Mesenchymal stem cell (in vitro differentiated cells and primary cell): ENCODE measurements at regions not wholly inside any gene's neighbourhood (a gene's known extent, or its start where the extent isn't known, plus 50 kb on each side); places are given as distances from the start of the nearest gene placed in this dataset.

Experiments
- DNase-seq: peaks from one replicate; pipeline ENCODE4 v3.0.0-alpha.2; 2013
- H2AFZ ChIP-seq: one replicate; pipeline ENCODE4 v1.6.1; 2013; ENCODE audit warnings: low read depth, mild to moderate bottlenecking, control low read depth, inconsistent platforms, low read length, moderate library complexity
- H2AK5ac ChIP-seq: 2 replicates; pipeline ENCODE4 v1.6.1; 2013; ENCODE audit warnings: low read length, moderate library complexity, mild to moderate bottlenecking, inconsistent platforms; ENCODE audit not compliant: severe bottlenecking
- H2BK120ac ChIP-seq: one replicate; pipeline ENCODE4 v1.6.1; 2013; ENCODE audit warnings: low read depth, mild to moderate bottlenecking, inconsistent platforms, low read length, moderate library complexity
- H2BK12ac ChIP-seq, 2 experiments: one replicate each; pipeline ENCODE4 v1.6.1; 2013; ENCODE audit warnings: inconsistent platforms in 2 of 2, low read length in 2 of 2, mild to moderate bottlenecking in 2 of 2, moderate library complexity in 2 of 2, control low read depth in 1 of 2
- H2BK15ac ChIP-seq: one replicate; pipeline ENCODE4 v1.6.1; 2013; ENCODE audit warnings: mild to moderate bottlenecking, low read depth, inconsistent platforms; ENCODE audit not compliant: poor library complexity, severe bottlenecking
- H2BK5ac ChIP-seq: 2 replicates; pipeline ENCODE4 v1.6.1; 2013; ENCODE audit warnings: low read depth, mild to moderate bottlenecking, low read length, control low read depth, inconsistent platforms; ENCODE audit not compliant: poor library complexity, severe bottlenecking
- H3K14ac ChIP-seq, 2 experiments: one replicate each; pipeline ENCODE4 v1.6.1; 2013; ENCODE audit warnings: inconsistent platforms in 2 of 2, low read length in 2 of 2, control low read depth in 1 of 2, mild to moderate bottlenecking in 1 of 2, moderate library complexity in 1 of 2
- H3K18ac ChIP-seq, 2 experiments: one replicate each; pipeline ENCODE4 v1.6.1; 2013; ENCODE audit warnings: inconsistent platforms in 2 of 2, low read length in 2 of 2, control low read depth in 1 of 2, low read depth in 1 of 2, mild to moderate bottlenecking in 1 of 2
- H3K23ac ChIP-seq, 2 experiments: one replicate each; pipeline ENCODE4 v1.6.1; 2013; ENCODE audit warnings: inconsistent platforms in 2 of 2, low read length in 2 of 2, mild to moderate bottlenecking in 2 of 2, moderate library complexity in 2 of 2, control low read depth in 1 of 2
- H3K27ac ChIP-seq: 2 replicates; pipeline ENCODE4 v1.5.1; 2013; ENCODE audit warnings: mild to moderate bottlenecking, moderate library complexity, low read length, control low read depth, inconsistent platforms; ENCODE audit not compliant: poor library complexity, severe bottlenecking
- H3K27me3 ChIP-seq, 2 experiments: 2 replicates each; pipeline versions ENCODE4 v1.6.1 to v1.7.0; 2013; ENCODE audit warnings: low read length in 2 of 2, mild to moderate bottlenecking in 2 of 2, moderate library complexity in 2 of 2, control low read depth in 1 of 2, inconsistent platforms in 1 of 2; ENCODE audit not compliant: control insufficient read depth in 1 of 2, insufficient read depth in 1 of 2
- H3K36me3 ChIP-seq, 2 experiments: 2 replicates each; pipeline versions ENCODE4 v1.6.1 to v1.7.0; 2013; ENCODE audit warnings: low read length in 2 of 2, control low read depth in 1 of 2, inconsistent platforms in 1 of 2, low read depth in 1 of 2, mild to moderate bottlenecking in 1 of 2; ENCODE audit not compliant: insufficient read depth in 2 of 2, control insufficient read depth in 1 of 2
- H3K4ac ChIP-seq, 2 experiments: one replicate each; pipeline ENCODE4 v1.6.1; 2013; ENCODE audit warnings: inconsistent platforms in 2 of 2, low read length in 2 of 2, mild to moderate bottlenecking in 2 of 2, moderate library complexity in 2 of 2, control low read depth in 1 of 2, low read depth in 1 of 2
- H3K4me1 ChIP-seq: 2 replicates; pipeline ENCODE4 v1.6.1; 2013; ENCODE audit warnings: low read depth, low read length, control low read depth; ENCODE audit not compliant: control insufficient read depth, insufficient read depth
- H3K4me2 ChIP-seq: 2 replicates; pipeline ENCODE4 v1.6.1; 2013; ENCODE audit warnings: low read length, mild to moderate bottlenecking, inconsistent platforms; ENCODE audit not compliant: poor library complexity, severe bottlenecking
- H3K4me3 ChIP-seq, 2 experiments: 2 replicates each; pipeline versions ENCODE4 v1.5.1 to v1.7.0; 2013; ENCODE audit warnings: low read length in 2 of 2, mild to moderate bottlenecking in 2 of 2, control low read depth in 1 of 2, low read depth in 1 of 2; ENCODE audit not compliant: insufficient read depth in 1 of 2
- H3K79me1 ChIP-seq: replicated peaks from 2 replicates; pipeline ENCODE4 v1.6.1; 2013; ENCODE audit warnings: mild to moderate bottlenecking, control low read depth, low read length, inconsistent platforms; ENCODE audit not compliant: poor library complexity, severe bottlenecking
- H3K9ac ChIP-seq: 2 replicates; pipeline ENCODE4 v1.7.0; 2013; ENCODE audit warnings: mild to moderate bottlenecking, low read length, moderate library complexity
- H3K9me3 ChIP-seq: 2 replicates; pipeline ENCODE4 v1.7.0; 2013; ENCODE audit warnings: mild to moderate bottlenecking, low read length; ENCODE audit not compliant: control insufficient read depth
- H4K8ac ChIP-seq: one replicate; pipeline ENCODE4 v1.6.1; 2013; ENCODE audit warnings: inconsistent platforms, mild to moderate bottlenecking, low read length, moderate library complexity
- H4K91ac ChIP-seq: one replicate; pipeline ENCODE4 v1.6.1; 2013; ENCODE audit warnings: mild to moderate bottlenecking, low read length, inconsistent platforms
- WGBS: methylation state at CpG from one replicate; pipeline ENCODE4 v1.1.7; 2013; ENCODE audit warnings: mixed read lengths; 5-methylcytosine and 5-hydroxymethylcytosine counted together

DNA sequence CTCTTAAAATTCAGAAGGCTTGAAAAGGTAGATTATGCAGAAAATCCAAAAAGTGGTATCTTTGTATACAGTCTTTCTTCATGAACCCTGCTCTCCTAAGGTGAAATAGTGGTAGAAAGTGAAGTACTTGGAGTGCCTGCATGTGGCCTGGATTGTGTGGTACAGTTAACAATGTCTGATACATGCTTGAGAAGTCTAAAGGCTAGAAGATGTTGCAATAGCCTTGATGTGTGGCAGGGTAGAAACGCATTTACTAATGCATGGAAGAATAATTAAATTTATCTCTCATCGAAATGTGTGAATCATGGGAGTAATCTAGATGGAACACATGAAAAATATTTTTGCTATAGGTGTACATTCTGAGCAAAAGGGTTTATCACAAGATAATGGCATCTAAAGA, 1632.3 kb upstream of the B3GALT2 start:
- 76% methylated on average over 2 of the region's 2 CpGs for WGBS
- no peak overlapping the region for H3K4ac ChIP-seq
- no peak overlapping the region for H4K8ac ChIP-seq
- H3K4me2 ChIP-seq: no peak overlapping the region
- H3K9ac ChIP-seq: no peak overlapping the region
- no peaks in the 10 kb centered on the region for H3K9me3 ChIP-seq
- H2BK15ac ChIP-seq: no peak overlapping the region
- H3K14ac ChIP-seq: no peak overlapping the region
- no peak overlapping the region for H3K18ac ChIP-seq
- H3K36me3 ChIP-seq: no peaks in the 10 kb centered on the region
- no peaks in the 10 kb centered on the region for H3K27me3 ChIP-seq
- no peaks in the 10 kb centered on the region for H3K4me1 ChIP-seq
- H2BK12ac ChIP-seq: no peak overlapping the region
- no peak overlapping the region for H3K27ac ChIP-seq
- H4K91ac ChIP-seq: no peak overlapping the region
- no peak overlapping the region for H3K23ac ChIP-seq
- no peak overlapping the region for H2AFZ ChIP-seq
- no peak overlapping the region for H2AK5ac ChIP-seq
- H2BK5ac ChIP-seq: no peak overlapping the region
- no peaks in the 10 kb centered on the region for H3K79me1 ChIP-seq
- no peak for DNase-seq
- H2BK120ac ChIP-seq: no peak overlapping the region
- H3K4me3 ChIP-seq: no peak overlapping the region

DNA sequence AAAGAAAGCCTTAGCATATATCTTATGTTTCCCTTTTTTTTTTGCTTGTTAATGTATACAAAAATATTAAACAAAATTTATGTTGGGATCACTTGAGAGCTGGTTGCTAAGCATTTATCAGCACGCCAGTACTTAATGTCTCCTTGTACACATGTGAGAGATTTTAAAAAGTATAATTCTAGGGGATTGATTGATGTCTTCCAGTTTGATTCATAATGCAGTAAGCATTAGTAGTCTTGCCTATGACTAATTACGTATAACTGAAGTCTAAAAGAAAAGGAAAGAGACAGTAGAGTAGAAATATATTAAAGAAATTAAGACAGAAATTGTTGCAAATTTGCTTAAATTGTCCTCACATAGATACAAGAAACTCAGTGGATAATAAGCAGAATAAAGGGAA, 1630.4 kb upstream of the B3GALT2 start:
- no peak overlapping the region for H3K18ac ChIP-seq
- no peak overlapping the region for H3K23ac ChIP-seq
- no peak overlapping the region for H3K9ac ChIP-seq
- WGBS: 79% methylated on average over 2 of the region's 2 CpGs
- peaks cover 2% of the 10 kb centered on the region for H3K9me3 ChIP-seq
- H3K27me3 ChIP-seq: no peaks in the 10 kb centered on the region
- H3K36me3 ChIP-seq: no peaks in the 10 kb centered on the region
- H3K4me1 ChIP-seq: no peaks in the 10 kb centered on the region
- H3K4me2 ChIP-seq: no peak overlapping the region
- DNase-seq: no peak
- no peak overlapping the region for H2BK5ac ChIP-seq
- H3K4me3 ChIP-seq: no peak overlapping the region
- no peak overlapping the region for H2BK15ac ChIP-seq
- no peak overlapping the region for H2AFZ ChIP-seq
- no peak overlapping the region for H3K14ac ChIP-seq
- no peaks in the 10 kb centered on the region for H3K79me1 ChIP-seq
- H2AK5ac ChIP-seq: no peak overlapping the region
- H4K91ac ChIP-seq: no peak overlapping the region
- no peak overlapping the region for H3K4ac ChIP-seq
- H2BK12ac ChIP-seq: no peak overlapping the region
- H2BK120ac ChIP-seq: no peak overlapping the region
- no peak overlapping the region for H4K8ac ChIP-seq
- no peak overlapping the region for H3K27ac ChIP-seq

DNA sequence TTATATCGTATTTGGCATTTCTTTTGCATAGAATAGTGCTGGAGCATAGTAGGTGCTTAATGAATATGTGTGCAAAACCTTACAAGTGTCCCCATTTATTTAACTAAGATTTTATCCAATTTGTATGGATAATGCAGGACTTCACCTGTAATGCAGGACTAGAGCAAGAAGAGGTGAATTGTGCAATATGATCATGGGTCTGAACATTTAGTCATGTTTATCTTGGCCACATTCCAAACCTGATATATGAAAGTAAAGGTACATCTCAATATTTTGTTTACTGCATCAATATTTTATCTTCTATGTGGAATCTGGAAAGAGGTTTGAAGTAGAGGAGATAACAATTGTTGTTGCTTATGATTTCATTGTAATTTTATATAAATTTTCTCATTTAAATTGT, 1626.7 kb upstream of the B3GALT2 start:
- Histone ChIP-seq H4K91ac (no peak overlapping the region), H2BK5ac (no peak overlapping the region)

DNA sequence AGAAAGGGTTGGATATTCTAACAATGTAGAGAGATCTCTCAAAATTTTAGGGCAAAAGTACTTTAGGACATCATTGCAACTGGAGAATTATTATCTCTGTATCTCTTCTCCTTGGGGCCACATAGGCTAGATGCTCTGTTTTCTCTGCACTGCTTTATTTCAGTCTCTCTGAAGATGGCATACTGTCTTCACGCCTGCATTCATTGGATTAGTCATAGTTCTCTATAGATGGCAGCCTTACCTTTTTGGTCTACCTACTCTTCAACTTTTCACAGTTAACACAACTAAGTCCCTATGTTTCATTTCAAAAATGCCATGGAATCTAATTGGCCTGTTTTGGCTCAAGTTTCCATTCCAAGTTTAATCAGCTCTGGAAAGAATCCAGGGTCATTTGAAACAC, 1623.3 kb upstream of the B3GALT2 start:
- H3K79me1 ChIP-seq: no peaks in the 10 kb centered on the region
- DNase-seq: no peak
- H4K8ac ChIP-seq: no peak overlapping the region
- H2AK5ac ChIP-seq: no peak overlapping the region
- no peaks in the 10 kb centered on the region for H3K27me3 ChIP-seq
- H2BK12ac ChIP-seq: no peak overlapping the region
- H3K4ac ChIP-seq: no peak overlapping the region
- H2BK120ac ChIP-seq: no peak overlapping the region
- no peak overlapping the region for H4K91ac ChIP-seq
- H3K36me3 ChIP-seq: no peaks in the 10 kb centered on the region
- 71% methylated on average over 1 of the region's 1 CpG for WGBS
- no peak overlapping the region for H2BK15ac ChIP-seq
- H3K14ac ChIP-seq: no peak overlapping the region
- H2BK5ac ChIP-seq: no peak overlapping the region
- H3K4me3 ChIP-seq: no peak overlapping the region
- H3K9ac ChIP-seq: no peak overlapping the region
- H3K4me2 ChIP-seq: no peak overlapping the region
- H3K23ac ChIP-seq: no peak overlapping the region
- no peaks in the 10 kb centered on the region for H3K4me1 ChIP-seq
- H3K18ac ChIP-seq: no peak overlapping the region
- peaks cover 3% of the 10 kb centered on the region for H3K9me3 ChIP-seq
- no peak overlapping the region for H3K27ac ChIP-seq
- H2AFZ ChIP-seq: no peak overlapping the region

More for the DNA sequence above, 1626.7 kb upstream of the B3GALT2 start:
- Histone ChIP-seq H3K14ac (no peak overlapping the region), H3K18ac (no peak overlapping the region), H3K23ac (no peak overlapping the region), H2BK120ac (no peak overlapping the region), H3K4me1 (no peaks in the 10 kb centered on the region), H3K79me1 (no peaks in the 10 kb centered on the region), H3K4me3 (no peak overlapping the region), H2AFZ (no peak overlapping the region), H3K9me3 (peaks cover 3% of the 10 kb centered on the region), H2BK15ac (no peak overlapping the region), H3K4me2 (no peak overlapping the region), H2BK12ac (no peak overlapping the region), H3K9ac (no peak overlapping the region), H3K36me3 (no peaks in the 10 kb centered on the region), H4K8ac (no peak overlapping the region), H3K27me3 (no peaks in the 10 kb centered on the region), H2AK5ac (no peak overlapping the region), H3K4ac (no peak overlapping the region), H3K27ac (no peak overlapping the region)
- no CpG with 5 or more reads among the region's 1 CpG for WGBS
- DNase-seq: no peak
